H1 (cell line): ENCODE measurements at regions not wholly inside any gene's neighbourhood (a gene's known extent, or its start where the extent isn't known, plus 50 kb on each side); places are given as distances from the start of the nearest gene placed in this dataset.
A peak's percentile ranks its signal among the peaks of the same experiment; 100 is the strongest.

Source experiments
- CTCF ChIA-PET: fragments of 300-600 bp; sonication (Branson Sonifier 250); formaldehyde crosslinking; loops from one replicate; lab custom pipeline; 2021; ENCODE audit not compliant: partially characterized antibody; lab: Charles Lee
- POLR2A ChIA-PET: fragments of 300-600 bp; sonication (Branson Sonifier 250); formaldehyde crosslinking; loops from one replicate; lab custom pipeline; 2021; ENCODE audit warnings: inconsistent platforms; ENCODE audit not compliant: partially characterized antibody; lab: Charles Lee
- DNase-seq, 2 experiments: peaks; one replicate each; pipeline versions ENCODE4 v3.0.0 to v3.0.0-alpha.2; 2010 to 2022; ENCODE audit warnings: low spot score in 2 of 2, low read depth in 1 of 2, mixed read lengths in 1 of 2
- FAIRE-seq: peaks from 2 replicates; lab custom pipeline; 2011; peaks lifted over from hg19 to GRCh38; lab: Jason Lieb, UNC
- H2AFZ ChIP-seq: 2 replicates; pipeline ENCODE4 v1.8.1; 2012; ENCODE audit warnings: low read length, inconsistent platforms
- H2AK5ac ChIP-seq: 2 replicates; pipeline ENCODE4 v1.6.1; 2013; ENCODE audit warnings: low read depth, low read length
- H2BK120ac ChIP-seq: replicated peaks from 2 replicates; pipeline ENCODE3; 2013; ENCODE audit warnings: low read depth, low read length, inconsistent platforms
- H2BK12ac ChIP-seq: 2 replicates; pipeline ENCODE4 v1.6.1; 2013; ENCODE audit warnings: low read depth, low read length
- H2BK15ac ChIP-seq: 2 replicates; pipeline ENCODE4 v1.6.1; 2013; ENCODE audit warnings: low read length
- H2BK20ac ChIP-seq: 2 replicates; pipeline ENCODE4 v1.6.1; 2013; ENCODE audit warnings: low read length
- H2BK5ac ChIP-seq: 2 replicates; pipeline ENCODE4 v1.6.1; 2013; ENCODE audit warnings: low read depth, low read length
- H3K14ac ChIP-seq: 2 replicates; pipeline ENCODE4 v1.6.1; 2013; ENCODE audit warnings: inconsistent platforms; ENCODE audit not compliant: insufficient read length
- H3K18ac ChIP-seq: 2 replicates; pipeline ENCODE4 v1.6.1; 2013; ENCODE audit warnings: low read length; ENCODE audit errors: extremely low read depth
- H3K23ac ChIP-seq: 2 replicates; pipeline ENCODE4 v1.6.1; 2013; ENCODE audit warnings: inconsistent platforms; ENCODE audit not compliant: insufficient read length
- H3K23me2 ChIP-seq: 2 replicates; pipeline ENCODE4 v1.6.1; 2013; ENCODE audit warnings: low read depth, low read length
- H3K27ac ChIP-seq: 2 replicates; pipeline ENCODE4 v1.6.1; 2011; ENCODE audit warnings: low read depth, low read length, inconsistent platforms
- H3K27me3 ChIP-seq, 4 experiments: replicated peaks in 1 of 4; 1 replicate in 1 of 4; 2 replicates in 3 of 4; pipeline versions ENCODE4 v1.6.1 to v1.8.1; 2011 to 2013; ENCODE audit warnings: low read length in 3 of 4, mild to moderate bottlenecking in 3 of 4, inconsistent platforms in 2 of 4, mixed read lengths in 2 of 4, moderate library complexity in 1 of 4; ENCODE audit not compliant: control insufficient read depth in 3 of 4, insufficient read depth in 3 of 4; ENCODE audit errors: extremely low read depth in 1 of 4
- H3K36me3 ChIP-seq, 4 experiments: 2 replicates each; pipeline versions ENCODE4 v1.6.1 to v1.8.1; 2011 to 2013; ENCODE audit warnings: mild to moderate bottlenecking in 4 of 4, low read length in 3 of 4, moderate library complexity in 2 of 4, control low read depth in 1 of 4, inconsistent platforms in 1 of 4; ENCODE audit not compliant: insufficient read depth in 4 of 4, control insufficient read depth in 2 of 4
- H3K4ac ChIP-seq: replicated peaks from 2 replicates; pipeline ENCODE3; 2013; ENCODE audit warnings: low read length, low read depth, mixed read lengths, inconsistent platforms; ENCODE audit not compliant: insufficient read length
- H3K4me1 ChIP-seq, 4 experiments: replicated peaks in 1 of 4; 1 replicate in 1 of 4; 2 replicates in 3 of 4; pipeline versions ENCODE4 v1.6.1 to v1.8.1; 2011 to 2013; ENCODE audit warnings: low read length in 3 of 4, inconsistent platforms in 2 of 4, mixed read lengths in 1 of 4; ENCODE audit not compliant: insufficient read depth in 4 of 4, control insufficient read depth in 3 of 4
- H3K4me2 ChIP-seq, 2 experiments: 2 replicates each; pipeline versions ENCODE4 v1.6.1 to v1.8.1; 2011 to 2013; ENCODE audit warnings: low read depth in 2 of 2, low read length in 2 of 2, control low read depth in 1 of 2, inconsistent platforms in 1 of 2, mild to moderate bottlenecking in 1 of 2; ENCODE audit not compliant: insufficient read depth in 1 of 2
- H3K4me3 ChIP-seq, 4 experiments: fragments of 200-600, 300-600 bp in 1 of 4; sonication (generic), shearing (Covaris generic), sonication (Bioruptor Twin) in 1 of 4; 2 replicates each; pipeline versions ENCODE4 v1.5.1 to v1.8.1; 2011 to 2016; ENCODE audit warnings: low read length in 4 of 4, low read depth in 3 of 4, control low read depth in 2 of 4, inconsistent platforms in 2 of 4, mild to moderate bottlenecking in 2 of 4, mixed read lengths in 1 of 4, moderate library complexity in 1 of 4; ENCODE audit not compliant: insufficient read depth in 2 of 4; ENCODE audit errors: extremely low read depth in 1 of 4
- H3K56ac ChIP-seq: replicated peaks from 2 replicates; pipeline ENCODE3; 2013; ENCODE audit warnings: low read depth, mild to moderate bottlenecking, mixed read lengths, low read length, inconsistent platforms; ENCODE audit not compliant: insufficient read length
- H3K79me1 ChIP-seq: 2 replicates; pipeline ENCODE4 v1.6.1; 2013; ENCODE audit warnings: low read depth, low read length, control low read depth
- H3K79me2 ChIP-seq, 2 experiments: 2 replicates each; pipeline versions ENCODE4 v1.6.1 to v1.8.1; 2012 to 2013; ENCODE audit warnings: low read length in 2 of 2, mild to moderate bottlenecking in 2 of 2, inconsistent platforms in 1 of 2; ENCODE audit not compliant: insufficient read depth in 2 of 2, control insufficient read depth in 1 of 2
- H3K9ac ChIP-seq, 4 experiments: replicated peaks in 1 of 4; 1 replicate in 1 of 4; 2 replicates in 3 of 4; pipeline versions ENCODE4 v1.6.1 to v1.8.1; 2011 to 2013; ENCODE audit warnings: low read depth in 3 of 4, low read length in 3 of 4, control low read depth in 2 of 4, mild to moderate bottlenecking in 2 of 4, moderate library complexity in 2 of 4, inconsistent platforms in 1 of 4; ENCODE audit errors: extremely low read depth in 1 of 4
- H3K9me3 ChIP-seq, 2 experiments: 2 replicates each; pipeline versions ENCODE4 v1.6.1 to v1.8.1; 2012 to 2013; ENCODE audit warnings: mild to moderate bottlenecking in 2 of 2, moderate library complexity in 2 of 2, control low read depth in 1 of 2, inconsistent platforms in 1 of 2, low read depth in 1 of 2, low read length in 1 of 2, mixed read lengths in 1 of 2; ENCODE audit not compliant: insufficient read depth in 2 of 2
- H4K20me1 ChIP-seq, 2 experiments: replicated peaks in 1 of 2; 2 replicates each; pipeline versions ENCODE3 to v1.8.1; 2011 to 2013; ENCODE audit warnings: inconsistent platforms in 2 of 2, low read length in 2 of 2, mild to moderate bottlenecking in 1 of 2; ENCODE audit not compliant: insufficient read depth in 2 of 2, control insufficient read depth in 1 of 2
- H4K5ac ChIP-seq: 2 replicates; pipeline ENCODE4 v1.6.1; 2013; ENCODE audit warnings: low read length, low read depth, mixed read lengths, inconsistent platforms; ENCODE audit not compliant: insufficient read length
- H4K8ac ChIP-seq: 2 replicates; pipeline ENCODE4 v1.8.0; 2013; ENCODE audit warnings: mild to moderate bottlenecking, moderate library complexity, low read length, inconsistent platforms; ENCODE audit not compliant: insufficient read depth; ENCODE audit errors: extremely low read depth
- H4K91ac ChIP-seq: replicated peaks from 2 replicates; pipeline ENCODE3; 2013; ENCODE audit warnings: low read length, mixed read lengths, inconsistent platforms; ENCODE audit not compliant: insufficient read length
- CEBPB ChIP-seq: IDR thresholded peaks from 2 replicates; pipeline ENCODE4 v1.6.1; 2012; ENCODE audit warnings: low read depth, low read length
- CTCF ChIP-seq, 3 experiments: IDR thresholded peaks; 1 replicate in 2 of 3; 2 replicates in 1 of 3; pipeline versions ENCODE4 v1.5.1 to v1.6.1; 2011; ENCODE audit warnings: low read length in 3 of 3, mild to moderate bottlenecking in 3 of 3, inconsistent platforms in 2 of 3, low read depth in 1 of 3, moderate library complexity in 1 of 3; ENCODE audit not compliant: insufficient read depth in 1 of 3; ENCODE audit errors: control extremely low read depth in 1 of 3
- RAD21 ChIP-seq, 2 experiments: IDR thresholded peaks in 1 of 2; conservative IDR thresholded peaks in 1 of 2; 2 replicates each; pipeline ENCODE4 v1.6.1; 2011; ENCODE audit warnings: low read depth in 2 of 2, low read length in 2 of 2, improper control_type of control experiment in 1 of 2, inconsistent platforms in 1 of 2, mild to moderate bottlenecking in 1 of 2, moderate library complexity in 1 of 2
- WGBS, 2 experiments: shearing (Covaris generic) in 1 of 2; methylation state at CpG; one replicate each; pipeline versions ENCODE4 v1.1.6 to v1.1.7; 2013 to 2015; ENCODE audit warnings: low lambda C conversion rate in 2 of 2, mixed read lengths in 2 of 2, inconsistent platforms in 1 of 2, low coverage in 1 of 2, missing lambda C conversion rate in 1 of 2; ENCODE audit not compliant: insufficient replicate concordance in 2 of 2, insufficient coverage in 1 of 2, insufficient read length in 1 of 2; ENCODE audit errors: extremely low coverage in 1 of 2, missing lambda C conversion rate in 1 of 2; 5-methylcytosine and 5-hydroxymethylcytosine counted together

- no peaks in the 10 kb centered on the region for H3K36me3 ChIP-seq
- no peak overlapping the region for H3K4me3 ChIP-seq
- no peak overlapping the region for H3K56ac ChIP-seq
- no peak overlapping the region for H2BK15ac ChIP-seq
- H3K79me2 ChIP-seq, result no peaks in the 10 kb centered on the region
- no peak overlapping the region for H3K9ac ChIP-seq
- DNase-seq (no peak), FAIRE-seq (no peak)
- H4K20me1 ChIP-seq, result no peaks in the 10 kb centered on the region
- H3K23ac ChIP-seq, result no peak overlapping the region
- H3K14ac ChIP-seq, result no peak overlapping the region
- POLR2A ChIA-PET, result no interaction called here
- H4K5ac ChIP-seq, result no peak overlapping the region
- no peak overlapping the region for H3K27ac ChIP-seq
- no peak overlapping the region for H3K4ac ChIP-seq
- TF ChIP-seq RAD21 (IDR thresholded peaks at IDR 0.05 in 1 of 2, conservative IDR thresholded peaks at IDR 0.05 in 1 of 2; ENCODE audit: low read depth in 2 of 2, low read length in 2 of 2) (peak; percentile 13 to 29; a peak in 2 of 4 replicates), CTCF (IDR thresholded peaks at IDR 0.05; ENCODE audit: control extremely low read depth in 1 of 3, insufficient read depth in 1 of 3, low read depth in 1 of 3, low read length in 3 of 3) (peak in 1 of 3 experiments; percentile 3; a peak in 1 of 4 replicates), CEBPB (no peak)
- no peaks in the 10 kb centered on the region for H3K23me2 ChIP-seq
- H2BK120ac ChIP-seq, result no peak overlapping the region
- H3K27me3 ChIP-seq, result peaks cover 0 to under 1% (median under 1%) of the 10 kb centered on the region in 4 experiments; a peak in 3 of 7 replicates
- H2BK5ac ChIP-seq, result peak overlapping the region; percentile 71; the same call in 1 of the 2 replicates
- no peak overlapping the region; the same call in 1 of the 2 replicates for H2AK5ac ChIP-seq
- no peak overlapping the region for H4K8ac ChIP-seq
- no peak overlapping the region for H3K4me2 ChIP-seq
- no peaks in the 10 kb centered on the region for H3K79me1 ChIP-seq
- CTCF ChIA-PET, result interaction anchor here (0.8 to 1.2 kb wide), 3 partner anchors 32 to 320 kb away, joined by 3 to 4 read pairs (median 3); no protein-coding TSS in a partner anchor
- no peak overlapping the region for H3K18ac ChIP-seq
- H3K4me1 ChIP-seq, result no peaks in the 10 kb centered on the region
- H4K91ac ChIP-seq, result no peak overlapping the region
- H2BK20ac ChIP-seq, result no peak overlapping the region
- H2AFZ ChIP-seq, result no peak overlapping the region
- H3K9me3 ChIP-seq, result peaks cover 0 to 6% of the 10 kb centered on the region in 2 experiments; a peak in 1 of 4 replicates
- H2BK12ac ChIP-seq, result no peak overlapping the region
- 97% methylated on average over 6 of the region's 6 CpGs; no CpG with 5 or more reads in 1 of the 2 experiments for WGBS, 2 experiments
Measured at GRCh38 chr7:155234158-155234492, 63.6 kb upstream of the INSIG1 start.
